GM12878 (cell line): ENCODE measurements at regions not wholly inside any gene's neighbourhood (a gene's known extent, or its start where the extent isn't known, plus 50 kb on each side); places are given as distances from the start of the nearest gene placed in this dataset.

Source experiments
- CTCF ChIP-seq, 3 experiments: IDR thresholded peaks in 2 of 3; conservative IDR thresholded peaks in 1 of 3; 2 replicates each; pipeline ENCODE4 v1.5.1; 2011; ENCODE audit warnings: low read depth in 3 of 3, low read length in 3 of 3, mild to moderate bottlenecking in 3 of 3, control low read depth in 2 of 3, moderate library complexity in 2 of 3, inconsistent platforms in 1 of 3, mixed read lengths in 1 of 3; ENCODE audit not compliant: control insufficient read depth in 2 of 3, insufficient read depth in 1 of 3; ENCODE audit errors: extremely low read depth in 1 of 3
- EP300 ChIP-seq, 2 experiments: fragments of 150-350 bp in 1 of 2; IDR thresholded peaks; 2 replicates each; pipeline ENCODE4 v1.6.1; 2011 to 2012; ENCODE audit warnings: low read depth in 2 of 2, low read length in 2 of 2, borderline replicate concordance in 1 of 2, improper control_type of control experiment in 1 of 2, inconsistent platforms in 1 of 2; ENCODE audit not compliant: control insufficient read depth in 1 of 2
- IKZF2 ChIP-seq, 2 experiments: fragments of 450-650 bp; IDR thresholded peaks; 2 replicates each; pipeline ENCODE4 v1.6.1; 2017; ENCODE audit warnings: mild to moderate bottlenecking in 2 of 2, moderate library complexity in 2 of 2
- POLR2AphosphoS5 ChIP-seq: IDR thresholded peaks from 2 replicates; pipeline ENCODE4 v1.6.1; 2011; ENCODE audit warnings: mild to moderate bottlenecking, low read length, inconsistent platforms
- SKIL ChIP-seq: fragments of 450-650 bp; IDR thresholded peaks from 2 replicates; pipeline ENCODE4 v1.6.1; 2017; ENCODE audit warnings: mild to moderate bottlenecking, low read depth, inconsistent platforms; ENCODE audit not compliant: poor library complexity, severe bottlenecking

- TF ChIP-seq SKIL (no peak), CTCF (IDR thresholded peaks at IDR 0.05 in 2 of 3, conservative IDR thresholded peaks at IDR 0.05 in 1 of 3; ENCODE audit: control insufficient read depth in 2 of 3, extremely low read depth in 1 of 3, insufficient read depth in 1 of 3, low read depth in 3 of 3, low read length in 3 of 3) (no peak), EP300 (IDR thresholded peaks at IDR 0.05; ENCODE audit: borderline replicate concordance in 1 of 2, control insufficient read depth in 1 of 2, low read depth in 2 of 2, low read length in 2 of 2) (no peak), IKZF2 (IDR thresholded peaks at IDR 0.05) (no peak), POLR2AphosphoS5 (no peak)
These were observed 73.4 kb upstream of the NDUFV2 start for GRCh38 chr18:9029131-9029530.
